ENCODE measurements at regions not wholly inside any gene's neighbourhood (a gene's known extent, or its start where the extent isn't known, plus 50 kb on each side); places are given as distances from the start of the nearest gene placed in this dataset.

- TF ChIP-seq CBX5 (IDR thresholded peaks at IDR 0.05; ENCODE audit: low read depth) (no peak), NKRF (conservative IDR thresholded peaks at IDR 0.05) (no peak), EGR1 (IDR thresholded peaks at IDR 0.05; ENCODE audit: borderline replicate concordance in 1 of 2, low read depth in 2 of 2, low read length in 2 of 2) (no peak), ATF2 (IDR thresholded peaks at IDR 0.05; ENCODE audit: low read length) (no peak), ZBED1 (IDR thresholded peaks at IDR 0.05; ENCODE audit: borderline replicate concordance) (no peak), ZBTB40 (IDR thresholded peaks at IDR 0.05; ENCODE audit: borderline replicate concordance) (no peak), LARP7 (IDR thresholded peaks at IDR 0.05) (no peak), FOXK2 (IDR thresholded peaks at IDR 0.05) (no peak)
- TF ChIP-seq, protein P1, sequence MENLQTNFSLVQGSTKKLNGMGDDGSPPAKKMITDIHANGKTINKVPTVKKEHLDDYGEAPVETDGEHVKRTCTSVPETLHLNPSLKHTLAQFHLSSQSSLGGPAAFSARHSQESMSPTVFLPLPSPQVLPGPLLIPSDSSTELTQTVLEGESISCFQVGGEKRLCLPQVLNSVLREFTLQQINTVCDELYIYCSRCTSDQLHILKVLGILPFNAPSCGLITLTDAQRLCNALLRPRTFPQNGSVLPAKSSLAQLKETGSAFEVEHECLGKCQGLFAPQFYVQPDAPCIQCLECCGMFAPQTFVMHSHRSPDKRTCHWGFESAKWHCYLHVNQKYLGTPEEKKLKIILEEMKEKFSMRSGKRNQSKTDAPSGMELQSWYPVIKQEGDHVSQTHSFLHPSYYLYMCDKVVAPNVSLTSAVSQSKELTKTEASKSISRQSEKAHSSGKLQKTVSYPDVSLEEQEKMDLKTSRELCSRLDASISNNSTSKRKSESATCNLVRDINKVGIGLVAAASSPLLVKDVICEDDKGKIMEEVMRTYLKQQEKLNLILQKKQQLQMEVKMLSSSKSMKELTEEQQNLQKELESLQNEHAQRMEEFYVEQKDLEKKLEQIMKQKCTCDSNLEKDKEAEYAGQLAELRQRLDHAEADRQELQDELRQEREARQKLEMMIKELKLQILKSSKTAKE (IDR thresholded peaks at IDR 0.05; ENCODE audit: low read depth, poor library complexity, severe bottlenecking): no peak
Measured at GRCh38 chr1:184299796-184300195, 87.0 kb upstream of the C1orf21 start (continued).

Data from GM12878 (cell line).